HG02588 (cell line): ENCODE measurements at regions not wholly inside any gene's neighbourhood (a gene's known extent, or its start where the extent isn't known, plus 50 kb on each side); places are given as distances from the start of the nearest gene placed in this dataset.
"Not testable (repeated sequence)": the region's sequence is repeated elsewhere in the genome, so short reads cannot be mapped to it uniquely, and the experiment has no call there.

Experiments used
- ATAC-seq: cut with Tn5 transposase; IDR thresholded peaks from one replicate; pipeline ENCODE4 v1.9.1; 2021; ENCODE audit warnings: mild to moderate bottlenecking, moderate library complexity; ENCODE audit not compliant: unreplicated experiment

DNA sequence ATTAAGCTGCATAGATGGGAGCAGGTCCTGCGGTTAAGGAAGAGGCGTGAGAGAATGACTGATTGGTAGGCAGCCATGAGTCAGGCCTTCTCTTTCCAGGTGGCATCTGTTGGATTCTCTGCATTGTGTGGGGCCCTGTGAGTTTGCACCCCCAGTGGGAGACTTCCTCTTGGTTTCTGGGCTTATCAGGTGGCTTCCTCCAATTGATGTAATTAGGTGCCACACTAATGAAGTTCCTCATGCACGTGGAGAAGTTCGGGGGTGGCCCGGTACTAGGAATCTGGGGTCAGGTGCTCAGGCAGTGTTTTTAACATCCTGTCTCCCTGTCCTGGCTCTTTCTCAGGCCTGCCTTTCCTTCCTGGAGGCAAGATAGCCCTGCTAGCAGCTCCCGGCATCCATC is 765.1 kb upstream of the TMEM132C start:
- no peak for ATAC-seq

DNA sequence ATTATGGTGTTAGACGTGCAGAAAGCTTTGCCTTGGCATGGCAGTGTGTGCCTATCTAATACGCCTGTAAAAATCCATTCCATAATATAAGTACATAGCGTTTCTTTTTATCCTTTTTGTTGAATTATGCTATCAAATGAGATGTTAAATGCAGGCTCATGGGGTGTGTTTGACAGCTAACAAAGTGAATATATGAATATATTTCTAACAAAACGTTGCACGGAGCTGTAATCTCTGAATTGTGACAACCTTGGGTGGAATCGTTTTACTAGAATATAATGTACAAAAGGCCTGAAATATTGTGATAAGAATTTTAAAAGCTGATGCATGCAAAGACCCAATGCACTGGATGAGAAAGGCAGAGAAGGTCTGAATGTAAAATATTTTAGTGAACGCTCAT is 763.7 kb upstream of the TMEM132C start:
- no peak for ATAC-seq

DNA sequence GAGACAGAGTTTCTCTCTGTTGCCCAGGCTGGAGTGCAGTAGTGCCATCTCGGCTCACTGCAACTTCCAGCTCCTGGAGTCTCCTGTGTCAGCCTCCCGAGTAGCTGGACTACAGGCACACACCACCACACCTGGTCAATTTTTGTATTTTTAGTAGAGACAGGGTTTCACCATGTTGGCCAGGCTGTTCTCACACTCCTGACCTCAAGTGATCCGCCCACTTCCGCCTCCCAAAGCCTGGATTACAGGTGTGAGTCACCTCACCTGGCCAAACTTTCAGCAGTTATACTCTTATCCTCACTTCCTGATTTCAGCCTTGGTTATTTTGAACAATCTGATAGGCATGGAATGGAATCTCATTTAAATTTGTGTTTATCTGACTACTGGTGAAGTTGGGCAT is 763.0 kb upstream of the TMEM132C start:
- ATAC-seq: not testable (repeated sequence)

DNA sequence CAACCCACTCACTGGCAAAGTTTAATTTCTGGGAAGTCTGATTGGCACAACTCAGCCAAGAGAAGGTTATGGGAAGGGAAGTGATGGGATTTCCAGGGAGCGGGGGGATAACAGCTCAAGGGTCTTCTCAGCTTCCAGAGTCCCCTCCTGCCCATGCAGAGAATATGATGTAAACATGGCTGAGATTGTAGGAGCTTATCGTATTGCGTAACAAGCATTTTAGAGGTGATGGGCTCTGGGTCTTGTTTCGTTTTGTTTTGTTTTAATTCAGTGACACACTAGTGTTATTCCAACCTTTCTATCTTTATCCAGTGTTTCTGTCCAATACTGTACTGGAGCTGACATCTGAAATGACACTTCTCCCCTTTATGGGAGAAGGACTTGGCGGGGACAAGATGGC is 762.1 kb upstream of the TMEM132C start:
- ATAC-seq: no peak

DNA sequence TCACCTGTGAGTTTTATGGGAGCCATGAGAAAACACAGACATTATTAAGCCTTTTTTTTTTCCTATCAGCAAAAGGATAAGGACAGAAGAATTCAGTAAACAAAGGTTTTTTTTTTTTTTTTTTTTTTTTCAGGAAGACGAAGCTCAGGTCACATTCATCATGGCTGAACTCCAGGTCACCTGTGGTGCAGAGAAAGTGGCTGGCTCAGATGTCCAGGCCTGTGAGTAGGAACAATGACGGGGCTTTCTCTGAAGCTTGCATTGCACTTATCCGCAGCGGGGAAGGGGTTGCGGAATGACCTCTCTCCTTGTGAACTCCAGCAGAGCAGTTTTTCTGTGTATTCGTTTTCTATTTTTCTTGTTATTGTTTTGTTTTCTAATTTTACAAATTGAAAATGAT is 759.6 kb upstream of the TMEM132C start:
- no peak for ATAC-seq

DNA sequence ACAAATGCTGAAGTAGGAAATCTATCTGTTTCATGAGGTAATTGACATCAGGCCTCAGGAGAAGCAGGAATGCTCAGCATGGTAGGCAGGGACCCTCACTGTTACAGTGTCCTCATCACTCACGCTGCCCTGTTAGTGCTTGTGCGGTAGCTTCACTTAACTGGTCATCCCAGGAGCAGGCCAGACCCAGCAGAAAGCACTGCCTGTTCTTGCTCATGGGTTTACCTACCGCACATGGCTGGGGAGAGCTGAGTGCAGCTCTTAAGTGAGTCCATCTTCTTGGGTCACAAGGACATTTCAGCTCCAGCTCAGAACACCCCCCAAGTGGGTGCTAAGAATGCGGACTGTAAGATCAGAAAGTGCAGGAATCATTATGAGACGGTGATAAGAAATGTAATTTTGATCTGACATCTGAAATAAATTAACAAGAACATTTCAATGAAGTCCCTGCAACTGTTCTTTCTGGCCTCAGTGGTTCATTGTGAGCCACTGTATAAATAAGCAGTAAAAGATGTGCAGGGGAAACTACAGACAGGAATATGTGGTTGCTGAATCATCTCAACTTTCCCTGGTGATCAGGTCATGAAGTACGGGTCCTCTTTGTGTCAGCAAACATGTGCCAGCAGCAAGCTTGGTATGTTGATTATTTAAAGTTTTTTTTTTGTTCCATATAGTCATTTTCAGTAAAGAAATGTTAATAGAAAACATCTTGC is 757.7 kb upstream of the TMEM132C start:
- ATAC-seq: no peak

DNA sequence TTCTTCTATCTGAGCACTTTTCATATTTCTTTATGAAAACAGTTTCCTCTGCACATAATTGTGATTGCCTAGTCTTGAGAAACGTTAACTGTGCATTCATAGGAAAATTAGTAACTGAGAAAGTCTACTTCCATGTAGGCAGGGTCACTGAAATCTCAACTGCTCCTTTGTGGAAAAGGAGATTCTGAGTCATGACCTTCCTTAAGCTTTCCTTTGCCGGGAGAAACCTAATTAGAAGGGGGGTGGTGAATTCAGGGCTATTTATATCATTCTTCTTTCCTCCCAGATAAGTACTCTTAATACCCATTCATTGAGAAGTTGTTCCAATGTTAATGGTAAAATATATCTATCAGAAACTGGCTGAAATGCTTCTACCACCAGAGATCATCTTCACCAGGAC is 751.0 kb upstream of the TMEM132C start:
- no peak for ATAC-seq

DNA sequence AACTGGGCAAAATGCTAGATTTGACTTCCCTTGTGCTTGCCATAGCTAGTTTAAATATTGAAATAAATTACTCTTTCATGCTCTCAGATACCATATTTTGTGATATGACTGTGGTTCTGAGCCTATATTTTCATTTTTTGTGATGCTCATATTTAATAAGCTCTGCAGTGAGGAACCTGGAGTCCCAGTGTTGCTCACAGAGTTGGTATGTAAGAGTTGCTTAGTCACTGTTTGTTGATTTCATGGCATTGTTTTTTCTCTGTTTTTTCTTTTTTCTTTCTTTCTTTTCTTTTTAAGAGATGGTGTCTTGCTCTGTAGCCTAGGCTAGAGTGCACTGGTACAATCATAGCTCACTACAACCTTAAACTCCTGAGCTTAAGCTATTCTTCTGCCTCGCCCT is 750.5 kb upstream of the TMEM132C start:
- ATAC-seq: no peak

DNA sequence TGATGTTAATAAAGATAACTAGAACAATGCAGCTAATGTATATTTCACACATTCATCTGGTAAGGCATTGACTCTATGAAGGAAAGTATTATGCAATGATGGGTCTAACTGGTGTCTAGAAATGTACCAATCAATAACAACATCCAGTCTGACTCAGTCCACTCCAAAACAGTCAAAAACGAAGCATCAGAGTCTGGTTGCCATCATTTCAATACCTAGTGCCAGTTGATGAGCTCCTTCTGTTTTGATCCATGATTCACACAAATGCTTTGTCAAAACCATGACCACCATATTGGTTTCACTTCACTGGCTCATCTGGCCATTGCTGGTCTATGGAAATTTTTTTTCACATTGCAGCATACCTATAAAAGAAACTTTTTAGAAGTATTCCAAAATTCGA is 747.2 kb upstream of the TMEM132C start:
- no peak for ATAC-seq

DNA sequence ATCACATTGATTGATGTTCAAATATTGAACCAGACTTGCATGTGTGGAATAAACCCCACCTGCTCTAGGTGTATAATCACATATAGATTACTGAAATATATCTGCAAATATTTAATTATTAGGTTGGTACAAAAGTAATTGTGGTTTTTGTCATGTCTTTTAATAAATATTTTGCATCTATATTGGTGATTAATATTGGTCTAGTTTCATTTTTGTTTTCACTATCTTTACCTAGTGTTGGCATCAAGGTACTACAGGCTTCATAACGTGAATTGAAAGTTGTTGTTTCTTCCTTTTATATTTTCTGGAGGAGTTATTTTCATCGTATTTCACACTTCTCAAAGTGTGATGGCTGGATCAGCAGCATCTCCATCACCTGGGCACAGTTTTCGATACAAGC is 740.0 kb upstream of the TMEM132C start:
- ATAC-seq: no peak

DNA sequence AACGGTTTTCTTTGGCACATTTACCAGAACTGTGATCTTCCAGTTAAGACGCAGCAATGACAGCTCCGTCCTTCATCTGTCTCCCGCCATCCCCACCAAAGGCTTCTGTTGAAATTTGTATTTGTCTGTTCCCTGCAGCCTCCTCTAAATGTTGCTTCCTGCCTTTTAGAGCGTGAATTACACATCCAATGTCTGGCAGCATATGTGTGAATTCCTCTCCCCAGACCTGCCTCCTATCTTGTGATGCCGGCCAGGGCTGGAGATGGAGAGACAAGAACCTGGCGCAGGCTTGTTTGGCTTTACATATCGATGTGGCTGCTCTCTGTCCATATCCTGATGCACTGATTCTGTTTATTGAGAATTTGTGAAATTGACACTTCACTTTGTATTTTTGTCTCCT is 738.4 kb upstream of the TMEM132C start:
- ATAC-seq: no peak

DNA sequence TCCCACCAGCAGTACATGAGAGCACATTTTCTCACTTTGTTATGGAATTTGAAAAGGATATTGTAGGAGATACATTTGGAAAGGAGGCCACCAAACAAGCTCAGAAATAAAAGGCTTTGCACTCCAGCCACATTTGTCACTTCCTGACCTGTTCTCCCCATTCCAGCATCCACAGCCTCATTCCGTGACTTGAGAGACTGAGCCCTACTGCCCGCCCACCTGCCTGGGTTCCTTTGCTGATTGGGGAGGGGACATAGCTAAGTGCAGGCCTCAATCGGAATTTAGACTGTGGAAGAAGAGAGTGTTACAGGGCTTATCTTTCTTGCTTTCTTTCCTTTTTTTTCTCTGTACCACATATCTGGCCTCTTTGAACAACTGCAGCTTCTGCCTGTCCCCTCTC is 735.4 kb upstream of the TMEM132C start:
- ATAC-seq: no peak

DNA sequence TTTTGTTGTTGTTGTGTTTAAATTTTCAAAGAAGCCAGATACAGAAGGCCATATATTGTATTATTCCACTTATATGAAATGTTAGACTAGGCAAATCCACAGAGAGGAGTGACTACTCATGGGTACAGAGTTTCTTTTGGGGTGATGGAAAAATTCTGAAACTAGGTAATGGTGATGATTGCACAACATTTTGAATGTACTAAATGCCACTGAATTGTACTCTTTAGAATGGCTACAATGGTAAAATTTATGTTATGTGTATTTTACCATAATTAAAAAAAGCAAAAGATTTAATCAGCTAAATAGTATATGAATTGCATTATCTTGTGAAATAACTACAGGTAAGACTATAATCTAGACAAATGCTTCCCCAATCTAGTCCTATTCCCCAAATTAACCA is 733.6 kb upstream of the TMEM132C start:
- no peak for ATAC-seq

DNA sequence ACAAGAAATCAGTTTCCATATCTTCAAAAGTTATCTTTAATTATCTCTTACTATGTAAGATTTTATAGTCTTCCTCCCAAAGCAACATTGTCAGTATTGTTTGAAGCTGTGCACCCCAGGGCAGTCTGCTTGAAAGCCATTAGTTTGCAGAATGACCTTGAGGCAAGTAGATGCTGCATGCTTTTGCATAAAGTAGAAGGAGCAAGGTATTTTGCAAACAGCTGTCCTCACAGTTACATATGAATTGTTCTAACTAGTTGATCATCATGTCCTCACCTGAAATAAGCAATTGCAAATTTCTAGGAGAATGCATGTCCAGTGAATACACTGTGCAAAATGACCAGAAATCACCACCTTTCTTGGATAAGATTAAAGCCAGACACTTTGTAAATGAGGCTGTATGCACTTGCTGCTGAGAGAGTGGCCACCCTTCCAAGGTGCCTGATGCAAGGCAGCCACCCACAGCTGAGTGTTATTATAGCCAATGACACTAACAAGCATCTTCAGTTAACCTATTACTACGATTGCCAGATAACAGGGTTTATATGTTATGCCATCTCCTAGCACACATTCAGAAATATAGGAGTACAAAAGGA is 730.0 kb upstream of the TMEM132C start:
- no peak for ATAC-seq

DNA sequence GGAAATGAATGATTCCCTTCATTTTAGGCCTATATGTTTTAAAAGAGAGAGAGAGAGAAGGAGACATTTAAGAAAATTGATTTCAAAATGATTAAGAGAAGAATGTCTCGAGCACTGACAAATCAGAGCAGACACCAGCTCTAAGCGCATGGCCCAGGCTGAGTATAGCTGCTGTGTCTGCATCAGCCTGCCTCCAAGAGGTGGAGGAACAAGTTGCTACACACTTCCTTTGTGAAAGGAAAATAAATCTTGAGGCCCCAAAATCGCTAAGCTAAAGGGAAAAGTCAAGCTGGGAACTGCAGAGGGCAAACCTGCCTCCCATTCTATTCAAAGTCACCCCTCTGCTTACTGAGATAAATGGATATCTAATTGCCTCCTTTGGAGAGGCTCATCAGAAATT is 728.7 kb upstream of the TMEM132C start:
- no peak for ATAC-seq

DNA sequence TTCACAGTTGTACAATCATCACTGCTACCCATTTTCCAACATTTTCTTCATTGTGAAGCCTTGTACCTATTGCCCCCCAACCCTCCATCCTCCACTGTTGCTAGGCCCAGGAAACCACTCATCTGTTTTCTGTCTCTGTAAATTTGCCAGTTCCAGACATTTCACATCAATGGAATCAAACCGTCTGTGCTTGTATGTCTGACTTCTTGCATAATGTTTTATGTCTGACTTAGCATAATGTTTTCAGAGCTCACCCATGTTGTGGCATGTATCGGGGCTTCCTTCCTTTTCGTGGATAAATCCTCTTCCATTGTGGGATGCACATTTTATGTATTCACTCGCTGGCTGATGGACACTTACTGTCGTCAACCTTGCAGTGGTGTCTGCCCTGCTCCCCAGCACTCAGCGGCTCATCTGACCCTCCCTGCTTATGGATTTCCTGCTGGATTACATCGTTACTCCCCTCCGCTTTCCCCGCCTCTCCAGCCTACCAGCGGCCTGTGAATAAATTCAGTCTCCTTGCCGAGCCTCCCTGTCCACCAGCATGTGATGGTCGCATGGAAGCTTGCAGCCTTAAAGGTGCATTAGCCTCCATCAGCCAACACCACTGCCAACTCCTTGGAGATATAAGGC is 727.6 kb upstream of the TMEM132C start:
- no peak for ATAC-seq

DNA sequence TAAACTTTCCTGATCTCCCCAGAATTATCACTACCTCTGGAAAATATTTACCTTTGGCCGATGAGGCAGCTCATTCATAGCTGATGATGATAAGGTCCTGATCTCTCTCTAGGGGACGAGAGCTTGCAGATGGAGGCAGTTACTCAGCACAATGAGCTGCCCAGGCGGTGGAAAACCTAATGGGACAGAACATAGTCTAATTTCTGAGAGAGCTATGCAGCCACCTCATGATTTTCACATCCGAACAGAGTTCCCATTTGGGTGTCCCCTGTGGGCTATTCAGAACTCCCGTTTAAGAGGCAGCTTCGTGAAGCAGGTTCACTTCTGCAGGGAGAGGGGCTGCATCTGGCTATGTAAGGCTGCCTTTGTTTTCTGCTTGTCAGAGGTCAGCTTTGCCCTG is 724.6 kb upstream of the TMEM132C start:
- no peak for ATAC-seq

DNA sequence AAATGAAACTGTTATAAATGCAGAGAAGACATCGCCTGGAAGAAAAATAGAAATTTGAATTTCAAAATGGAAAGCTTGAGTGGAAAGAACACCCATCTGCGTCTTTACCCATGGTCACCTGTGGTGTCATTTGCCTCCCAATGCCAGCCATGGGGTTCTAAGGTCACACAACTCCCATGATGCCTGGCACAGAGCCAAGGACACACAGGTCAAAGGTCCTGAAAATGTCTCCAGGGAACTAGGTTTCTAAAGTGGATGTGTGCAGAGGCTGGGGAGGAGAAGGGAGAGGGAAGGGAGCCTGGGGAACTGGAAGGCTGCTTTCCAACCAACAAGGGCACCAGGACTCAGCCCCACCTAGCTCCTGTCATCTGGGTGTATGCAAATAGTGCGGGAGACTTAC is 724.0 kb upstream of the TMEM132C start:
- ATAC-seq: no peak

DNA sequence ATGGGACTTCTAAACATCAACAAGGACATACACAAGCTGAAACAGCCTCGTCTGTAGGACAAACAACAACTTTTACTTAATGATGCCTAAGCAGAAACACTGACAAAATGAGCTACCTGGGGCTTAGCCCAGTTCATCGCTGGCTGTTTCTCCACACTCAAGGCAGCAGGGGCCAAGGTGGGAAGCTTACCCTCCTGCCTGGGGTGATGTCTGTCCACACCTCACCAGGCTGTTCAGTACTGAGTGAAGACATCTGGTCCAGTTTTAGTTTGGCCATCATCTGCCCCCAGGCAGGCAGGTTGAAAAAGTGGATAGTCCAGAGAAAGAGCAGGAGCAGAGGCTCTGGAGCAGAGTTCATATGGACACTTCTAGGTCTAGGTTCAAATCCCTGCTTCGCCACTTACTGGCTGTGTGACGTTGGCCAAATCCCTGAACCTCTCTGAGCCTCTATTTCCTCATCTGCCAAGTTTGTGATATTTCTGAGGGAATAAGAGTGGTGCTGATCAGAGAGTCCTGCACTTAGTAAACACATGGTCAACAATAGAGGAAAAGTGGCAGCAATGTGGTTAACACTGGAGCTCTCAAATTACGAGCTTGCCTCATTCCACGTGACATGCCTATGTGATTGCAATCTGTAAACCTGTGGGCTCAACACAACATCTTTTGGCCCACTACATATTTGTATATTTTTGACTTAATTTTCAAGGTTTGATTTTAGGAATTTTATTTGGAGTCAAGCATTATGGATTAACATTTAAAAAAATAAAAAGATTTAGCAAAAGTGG is 720.1 kb upstream of the TMEM132C start:
- no peak for ATAC-seq

DNA sequence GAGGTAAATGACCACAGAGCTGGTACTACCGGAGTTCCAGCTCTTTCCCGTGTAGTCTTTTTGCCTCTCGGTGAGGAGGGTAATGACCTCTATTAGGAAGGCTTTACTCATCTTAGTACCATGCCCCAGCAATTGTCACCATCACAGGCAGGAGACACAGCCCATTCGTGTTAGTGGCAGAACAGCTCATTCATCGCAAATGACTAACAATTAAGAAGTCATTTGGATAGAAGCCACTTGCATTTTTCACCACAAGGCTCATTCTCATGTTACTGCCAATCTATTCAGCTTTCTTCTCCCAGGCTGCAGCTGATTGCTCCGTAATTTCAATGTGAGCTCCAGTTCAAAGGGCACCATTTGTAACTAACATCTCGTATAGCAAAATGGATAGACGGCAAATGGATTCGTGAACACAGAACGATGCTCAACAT is 718.8 kb upstream of the TMEM132C start:
- no peak for ATAC-seq

DNA sequence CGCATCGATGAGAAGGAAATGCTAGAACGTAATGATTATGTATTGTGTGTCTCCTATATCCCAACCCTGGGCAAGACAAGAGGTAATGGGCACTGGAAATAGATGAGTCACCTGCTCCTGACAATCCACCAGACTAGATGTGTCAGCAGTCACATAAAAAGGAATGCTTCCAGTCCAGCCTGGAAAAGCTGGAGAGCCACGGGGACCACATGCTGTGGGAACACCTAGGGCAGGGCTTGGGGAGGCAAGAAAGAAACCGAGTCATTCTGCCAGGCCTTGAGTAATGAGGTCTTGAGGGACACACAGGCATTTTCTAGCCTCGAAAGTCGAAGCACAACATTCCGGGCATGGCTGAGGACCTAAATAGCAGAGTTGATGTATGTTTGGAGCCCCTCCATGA is 716.7 kb upstream of the TMEM132C start:
- ATAC-seq: no peak

DNA sequence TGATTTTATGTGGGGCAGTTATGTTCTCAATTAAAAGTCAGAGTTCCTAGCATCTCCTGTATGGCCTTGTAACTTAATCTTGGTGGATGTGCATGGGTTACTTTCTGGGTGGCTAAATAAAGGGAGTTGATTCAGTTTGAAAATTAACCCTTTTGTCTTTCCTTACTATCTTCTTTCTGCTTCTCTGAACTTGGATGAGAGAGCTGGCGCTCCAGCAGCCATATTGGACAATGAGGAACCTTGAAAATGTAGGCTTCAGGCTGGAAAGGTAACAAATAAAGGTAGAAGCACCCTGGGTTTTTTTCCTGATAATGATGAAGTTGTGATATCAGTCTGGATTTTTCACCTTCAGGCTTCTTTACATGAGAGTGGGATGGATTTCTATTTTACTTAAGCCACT is 714.1 kb upstream of the TMEM132C start:
- ATAC-seq: no peak
